Retina (tissue), 1 donor: ENCODE measurements at regions not wholly inside any gene's neighbourhood (a gene's known extent, or its start where the extent isn't known, plus 50 kb on each side); places are given as distances from the start of the nearest gene placed in this dataset.

Experiments
- DNase-seq: peaks from one replicate; pipeline ENCODE4 v3.0.0-alpha.2; 2016

DNA sequence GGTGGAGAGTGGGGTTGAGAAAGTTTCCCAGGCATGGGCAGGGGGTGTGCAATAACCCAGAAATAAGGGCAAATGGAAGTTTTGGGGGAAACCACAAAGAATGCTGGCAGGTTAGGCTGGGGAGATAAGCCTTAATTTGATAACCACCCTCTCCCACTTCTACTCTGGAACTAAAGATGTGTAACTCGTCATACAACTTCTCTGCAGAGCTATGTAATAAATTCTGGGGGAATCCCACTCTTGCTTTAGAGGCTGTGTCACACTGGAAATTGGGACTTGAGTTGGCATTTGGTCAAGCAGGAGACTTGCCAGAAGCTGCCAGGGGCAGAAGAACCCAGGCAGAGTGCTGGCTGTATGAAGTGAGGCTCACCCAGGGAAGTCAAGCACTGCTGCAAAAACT, 170.9 kb upstream of the CPEB2 start:
- no peak for DNase-seq

DNA sequence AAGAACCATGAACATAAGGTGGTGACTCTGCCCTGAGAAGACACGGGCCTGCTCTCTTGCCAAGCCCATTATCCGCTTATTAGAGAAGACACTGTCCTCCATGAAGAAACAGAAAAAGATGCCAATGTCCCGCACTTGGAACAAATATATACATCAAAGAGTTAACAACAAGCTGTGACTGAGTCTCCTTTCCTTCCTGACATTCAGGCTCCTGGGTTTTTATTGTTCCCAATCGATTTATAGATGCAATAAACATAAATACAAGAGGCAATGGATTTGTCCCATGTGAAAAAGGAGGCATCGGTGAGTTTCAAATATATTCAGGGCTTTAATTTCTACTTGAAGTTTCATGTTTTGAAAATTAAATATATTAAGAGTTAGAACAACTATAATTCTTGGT, 169.2 kb upstream of the CPEB2 start:
- no peak for DNase-seq

DNA sequence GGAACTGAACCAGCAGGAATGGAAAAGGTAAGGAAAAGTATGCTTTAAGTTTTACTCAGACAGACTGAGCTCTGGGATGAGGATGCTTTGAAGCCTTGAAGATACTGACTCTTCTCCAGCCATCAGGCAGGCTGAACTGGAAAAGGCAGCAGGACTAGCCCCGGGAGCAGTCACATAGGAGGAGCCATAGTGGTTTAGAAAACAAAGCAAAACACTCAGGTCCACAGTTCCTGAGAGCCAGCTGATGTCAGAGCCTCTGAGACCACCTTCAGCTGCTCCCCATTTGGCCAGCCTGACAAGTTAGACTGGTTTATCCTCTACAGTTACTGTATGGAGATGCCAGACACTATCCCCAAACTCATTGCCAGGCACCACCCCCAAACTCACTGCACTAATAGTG, 167.9 kb upstream of the CPEB2 start:
- DNase-seq = no peak

DNA sequence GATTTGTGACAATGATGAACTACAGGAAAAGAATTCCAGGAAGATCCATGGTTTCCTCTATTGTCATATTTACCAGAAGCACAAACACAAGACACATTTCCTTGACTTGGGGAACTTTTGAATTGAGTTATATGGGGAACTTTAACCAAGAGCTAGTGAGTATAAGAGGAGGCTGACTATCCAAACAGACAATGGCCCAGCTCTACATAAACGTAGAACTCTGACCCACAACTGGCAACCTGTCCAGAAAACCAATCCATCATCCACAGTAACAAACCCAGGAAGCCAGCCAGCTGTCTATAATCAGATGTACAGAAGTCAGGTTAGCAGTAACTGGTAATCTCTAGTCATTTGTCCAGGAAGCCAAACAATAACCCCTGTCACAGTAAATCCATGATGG, 167.0 kb upstream of the CPEB2 start:
- DNase-seq = no peak

DNA sequence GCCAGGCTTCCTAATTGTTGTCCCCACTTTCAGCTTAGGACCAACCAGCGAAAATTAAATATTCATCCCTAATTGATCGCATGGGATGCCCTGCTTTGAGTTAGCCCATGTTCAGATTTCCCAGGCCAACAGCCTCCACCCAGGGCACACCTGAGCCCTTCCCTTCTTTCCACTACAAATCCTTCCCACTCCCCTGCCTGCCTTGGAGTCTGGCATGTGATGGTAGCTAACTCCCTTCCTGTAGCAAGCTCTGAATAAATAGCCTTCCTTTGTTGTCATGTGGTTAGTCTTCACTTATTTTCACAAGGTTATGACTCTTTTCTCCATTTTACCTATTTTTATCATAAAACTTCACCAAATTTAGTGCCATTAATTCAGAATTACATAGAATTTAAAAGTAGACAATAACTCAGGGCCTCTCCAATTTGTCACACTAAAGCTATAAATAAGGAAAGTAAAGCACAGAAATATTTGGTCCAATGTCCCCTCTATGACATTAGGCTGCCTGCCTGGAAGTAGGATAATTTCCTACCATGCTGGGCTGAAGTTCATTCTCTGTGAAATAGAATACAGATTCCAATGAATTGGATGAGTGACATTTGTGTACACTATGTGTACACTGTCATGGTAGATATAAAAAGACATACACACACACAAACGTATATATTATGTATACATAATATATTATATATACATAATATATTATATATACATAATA, 166.4 kb upstream of the CPEB2 start:
- no peak for DNase-seq

DNA sequence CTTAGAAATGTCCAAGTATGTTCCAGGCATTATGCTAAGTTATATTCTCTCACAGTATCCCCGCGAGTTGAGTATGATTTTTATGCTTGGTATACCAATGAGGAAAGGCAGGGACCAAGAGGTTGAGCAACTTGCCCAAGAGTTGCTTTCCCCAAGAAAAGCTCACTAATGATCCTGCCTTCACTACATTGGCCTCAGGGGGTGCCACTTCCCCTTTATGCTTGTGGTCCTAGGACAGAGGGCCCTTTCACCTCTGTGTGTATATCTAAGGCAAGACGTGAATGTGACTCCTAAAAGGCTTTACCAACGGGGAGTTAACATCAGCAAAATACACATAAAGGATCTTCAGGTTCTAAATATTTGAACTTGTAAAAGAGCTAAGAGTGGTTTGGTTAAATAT, 164.4 kb upstream of the CPEB2 start:
- DNase-seq = no peak

DNA sequence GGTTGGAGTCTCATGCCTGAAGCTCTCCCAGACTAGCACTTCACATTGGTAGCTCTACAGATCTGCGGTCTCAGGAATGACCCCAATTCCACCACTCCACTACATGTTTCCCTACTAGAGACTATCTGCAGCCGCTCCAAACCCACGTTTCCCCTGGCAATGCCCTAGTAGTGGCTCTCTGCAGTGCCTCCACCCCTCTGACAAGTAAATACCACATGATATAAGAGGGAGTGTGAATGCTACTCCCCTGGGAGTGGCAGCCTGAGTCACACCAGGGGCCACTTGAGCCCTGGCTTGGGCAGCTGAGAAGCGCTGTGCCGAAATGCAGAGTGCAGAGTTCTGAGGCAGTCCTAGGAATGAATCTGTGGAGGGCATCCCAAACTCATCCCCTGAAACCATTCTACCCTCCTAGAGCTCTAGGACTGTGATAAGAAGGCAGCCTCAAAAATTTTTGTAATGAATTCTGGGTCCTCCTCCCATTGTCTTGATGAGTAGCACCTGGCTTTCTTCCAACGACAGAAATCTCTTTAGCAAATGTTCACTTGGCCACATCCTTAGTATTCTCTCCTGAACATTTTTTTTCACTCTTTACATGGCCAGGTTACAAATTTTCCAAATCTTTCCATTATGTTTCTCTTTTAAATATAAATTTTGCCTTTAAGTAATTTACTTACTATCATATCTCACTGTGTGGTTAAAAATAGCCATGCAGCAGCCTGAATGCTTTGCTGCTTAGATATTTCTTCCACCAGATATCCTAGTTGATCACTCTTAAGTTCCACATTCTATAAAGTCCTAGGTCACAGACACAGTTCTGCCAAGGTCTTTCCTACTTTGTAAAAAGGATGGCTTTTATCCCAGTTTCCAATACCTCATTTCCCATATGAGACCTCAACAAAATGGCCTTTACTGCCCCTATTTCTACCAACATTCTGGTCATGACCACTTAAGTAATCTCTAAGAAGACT, 160.2 kb upstream of the CPEB2 start:
- DNase-seq = no peak

DNA sequence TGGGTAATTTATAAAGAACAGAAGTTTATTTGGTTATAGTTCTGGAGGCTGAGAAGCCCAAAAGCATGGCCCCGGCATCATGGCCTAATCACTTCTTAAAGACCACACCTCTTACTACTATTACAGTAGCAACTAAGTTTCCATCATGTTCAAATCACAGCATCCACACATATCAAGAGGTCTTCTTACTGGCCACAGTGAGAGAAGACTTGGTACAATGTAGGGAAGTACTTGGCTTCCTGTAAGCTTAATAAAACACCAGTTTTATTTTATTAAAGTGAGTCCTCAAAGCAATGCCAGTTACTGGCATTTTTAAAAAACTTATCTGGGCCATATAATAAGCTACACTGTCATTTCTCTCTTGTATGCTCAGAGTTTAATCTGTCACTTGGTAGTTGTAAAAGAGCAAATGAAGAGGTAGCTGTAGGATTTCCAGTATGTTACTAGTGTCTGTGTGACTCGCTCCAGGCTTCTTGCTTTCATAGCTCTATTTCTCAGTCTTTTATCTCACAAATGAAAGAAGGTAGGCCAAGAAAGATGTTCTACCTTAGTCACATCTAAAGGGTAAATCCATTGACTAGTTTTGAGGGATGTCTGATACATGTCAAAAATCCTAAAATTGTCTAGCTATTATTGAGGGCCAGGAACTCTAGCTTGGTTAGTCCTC, 159.2 kb upstream of the CPEB2 start:
- no peak for DNase-seq

DNA sequence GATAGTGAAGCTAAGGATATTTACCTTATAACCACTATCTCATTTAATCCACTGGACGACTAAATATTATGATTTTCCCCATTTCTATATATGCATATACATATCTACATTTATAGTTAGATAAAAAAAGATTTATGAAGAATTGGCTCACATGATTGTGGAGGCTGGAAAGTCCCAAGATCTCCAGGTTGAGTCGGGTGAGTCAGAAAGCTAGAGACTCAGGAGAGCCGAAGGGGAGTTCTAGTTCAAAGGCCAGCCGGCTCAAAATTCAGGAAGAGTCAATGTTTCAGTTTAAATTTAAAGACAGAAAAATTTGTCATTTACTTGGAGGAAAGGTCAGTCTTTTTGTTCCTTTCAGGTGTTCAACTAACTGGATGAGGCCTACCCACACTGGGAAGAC, 158.2 kb upstream of the CPEB2 start:
- no peak for DNase-seq

DNA sequence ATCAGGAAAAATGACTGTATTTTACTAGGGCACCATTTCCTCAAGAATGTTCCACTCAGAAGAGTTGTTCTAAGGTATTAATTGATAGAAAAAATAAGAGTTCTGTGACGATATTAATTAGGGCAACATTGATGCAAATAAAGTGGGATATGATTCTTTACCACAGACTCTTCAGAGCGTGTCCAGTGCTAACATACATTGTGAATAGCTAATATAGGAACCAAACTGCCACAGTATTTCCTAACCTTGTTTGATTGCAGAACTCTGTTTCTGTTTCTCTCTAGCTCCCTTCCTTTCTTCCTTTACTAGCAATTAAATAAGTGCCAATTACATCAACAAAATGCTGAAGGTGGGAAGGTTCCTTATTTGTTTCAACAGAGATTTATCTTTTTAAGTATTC, 154.1 kb upstream of the CPEB2 start:
- DNase-seq = no peak

DNA sequence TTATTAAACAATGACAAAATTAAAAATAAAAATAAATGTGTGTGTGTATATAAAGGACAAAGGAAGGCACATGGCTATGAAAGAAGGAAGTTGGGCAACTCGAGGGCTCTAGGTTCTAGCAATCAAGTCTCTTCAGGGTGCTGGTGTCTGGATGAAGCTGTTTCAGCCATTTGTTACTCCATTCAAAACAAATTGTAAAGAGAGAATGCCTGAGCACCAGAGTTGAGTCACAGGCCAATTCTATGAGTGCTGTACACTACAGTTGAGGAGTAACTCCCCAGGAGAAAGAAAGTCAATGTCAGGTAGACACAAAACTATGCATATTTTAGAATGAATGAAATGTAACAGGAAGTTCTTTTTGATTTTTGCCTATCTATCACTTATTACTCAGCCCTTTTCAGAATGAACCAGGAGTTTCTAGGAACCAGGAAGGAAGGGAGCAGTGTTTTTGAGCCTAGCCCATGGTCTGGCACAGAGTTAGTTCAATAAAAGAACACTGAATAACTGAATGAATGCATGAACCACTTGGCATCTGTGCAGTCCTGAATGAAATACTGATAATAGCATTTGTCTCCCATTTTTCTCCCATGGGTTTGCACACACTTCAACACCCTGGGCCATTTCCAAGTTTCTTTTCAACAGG, 151.7 kb upstream of the CPEB2 start:
- no peak for DNase-seq

DNA sequence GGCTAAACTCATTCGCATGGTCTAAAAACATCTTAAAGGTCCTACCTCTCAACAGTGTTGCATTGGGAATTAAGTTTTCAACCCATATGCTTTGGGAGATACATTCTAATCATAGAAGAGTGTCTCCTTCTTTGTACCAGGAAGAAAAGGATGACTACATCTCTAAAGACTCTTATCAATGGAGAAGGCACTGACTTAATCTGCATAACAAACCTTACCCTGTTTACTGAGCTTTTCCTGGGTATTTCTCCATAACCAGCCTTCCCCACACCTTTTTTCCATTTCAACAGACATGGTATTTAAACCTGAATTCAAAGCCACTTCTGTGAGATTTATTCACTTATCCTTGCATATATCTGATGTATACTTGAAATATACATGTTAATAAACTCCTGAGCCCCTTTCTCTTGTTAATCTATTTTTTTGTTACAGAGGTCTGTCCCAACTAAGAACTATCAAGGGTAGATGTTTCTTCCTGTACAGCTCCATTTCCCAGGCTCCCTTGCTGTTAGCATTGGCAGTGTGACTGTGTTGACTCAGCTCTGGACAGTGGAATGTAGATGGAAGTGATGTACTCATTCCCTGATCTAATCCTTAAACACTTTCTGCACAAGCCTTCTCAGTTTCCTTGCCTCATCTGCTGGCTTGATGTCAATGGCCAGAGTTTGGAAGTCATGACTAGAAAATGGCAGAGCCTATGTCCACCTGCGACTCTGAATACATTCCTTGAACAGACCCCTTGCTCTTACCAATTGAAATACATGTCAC, 148.9 kb upstream of the CPEB2 start:
- no peak for DNase-seq

DNA sequence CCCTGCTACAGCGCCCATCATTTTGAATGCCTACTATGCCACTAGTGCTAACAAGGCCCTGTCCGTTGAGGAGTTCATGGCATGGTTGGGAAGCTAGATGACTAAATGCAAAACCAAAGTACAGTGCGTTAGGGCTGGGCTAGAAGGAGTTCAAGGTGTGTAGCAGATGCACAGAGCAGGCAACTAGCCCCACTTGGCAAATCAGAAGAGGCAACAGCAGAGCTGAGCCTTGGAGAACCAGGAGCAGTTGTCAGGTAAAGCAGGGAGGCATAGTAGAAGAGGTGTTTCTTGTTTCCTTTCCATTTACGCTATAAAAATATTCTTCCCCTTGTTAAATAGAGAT, 146.6 kb upstream of the CPEB2 start:
- no peak for DNase-seq

DNA sequence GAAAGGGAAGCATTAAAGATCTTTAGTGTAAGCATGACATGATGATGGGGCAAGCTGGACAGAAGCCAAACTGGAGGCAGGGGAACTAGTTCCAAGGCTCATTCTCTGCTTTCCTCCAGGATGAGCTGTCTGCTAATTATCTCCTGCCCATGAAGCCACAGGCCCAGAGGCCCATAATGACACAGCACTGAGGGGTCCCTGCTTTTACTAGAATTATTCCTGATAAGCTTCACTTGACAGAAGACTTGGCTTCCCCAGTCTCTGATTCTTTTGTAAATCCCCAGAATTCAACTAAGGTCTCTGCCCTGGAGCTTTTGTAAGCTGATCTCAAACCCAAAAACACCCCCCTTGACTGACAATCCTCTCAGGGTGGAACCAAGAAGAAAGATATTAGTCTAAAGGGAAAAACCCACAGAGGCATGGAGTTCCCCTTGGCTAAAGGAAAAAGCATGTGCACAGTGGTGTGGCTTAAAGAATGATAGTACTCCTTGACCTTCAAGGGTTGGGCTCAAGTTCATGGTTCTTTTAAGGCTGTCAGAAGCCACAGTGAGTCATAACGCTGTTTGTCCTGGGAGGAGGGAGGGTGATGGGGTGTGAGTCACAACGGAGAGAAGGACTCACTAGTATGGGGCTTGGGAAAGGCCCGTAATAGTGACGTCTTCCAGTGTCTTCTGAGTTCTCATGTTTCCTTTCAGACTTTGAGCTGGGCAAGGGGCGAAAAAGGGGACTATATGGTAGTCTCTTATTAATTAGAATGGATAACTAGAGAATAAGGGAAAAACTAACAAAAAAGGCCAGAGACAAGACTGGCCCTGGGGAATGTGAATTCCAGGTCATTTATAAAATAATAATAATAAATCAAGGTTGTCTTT, 146.0 kb upstream of the CPEB2 start:
- DNase-seq = no peak

DNA sequence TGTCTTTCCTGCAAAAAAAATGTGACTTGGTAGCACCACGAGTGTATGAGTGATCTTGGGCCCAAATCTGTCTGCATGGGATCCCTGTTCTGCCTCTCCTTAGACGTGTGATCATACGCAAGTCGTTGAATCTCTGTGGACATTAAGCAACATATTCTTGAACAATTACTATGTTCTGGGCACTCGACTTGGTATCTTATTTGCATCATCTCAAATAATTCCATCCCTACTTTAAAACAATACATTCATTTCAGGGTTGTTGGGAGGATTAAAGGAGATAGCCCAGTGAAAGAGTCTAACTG, 145.4 kb upstream of the CPEB2 start:
- DNase-seq = no peak

DNA sequence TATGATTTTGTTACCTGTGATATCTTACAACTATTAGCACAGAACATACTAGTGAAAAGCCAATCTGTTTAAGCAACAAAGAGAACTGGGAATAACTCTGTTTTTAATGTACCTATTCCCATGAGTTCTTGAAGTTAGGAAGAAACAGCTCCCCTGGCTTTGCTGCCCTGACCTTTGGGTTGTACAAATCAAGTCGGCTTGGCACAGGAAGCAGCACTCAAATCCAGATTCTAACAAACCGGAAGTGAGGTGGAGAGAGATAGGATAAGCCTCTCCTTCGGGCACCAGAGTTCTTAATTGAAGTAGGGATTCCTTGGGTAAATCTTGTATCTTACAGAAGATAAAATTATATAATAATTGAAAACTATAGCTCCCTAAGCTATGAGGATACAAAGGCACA, 144.8 kb upstream of the CPEB2 start:
- no peak for DNase-seq

DNA sequence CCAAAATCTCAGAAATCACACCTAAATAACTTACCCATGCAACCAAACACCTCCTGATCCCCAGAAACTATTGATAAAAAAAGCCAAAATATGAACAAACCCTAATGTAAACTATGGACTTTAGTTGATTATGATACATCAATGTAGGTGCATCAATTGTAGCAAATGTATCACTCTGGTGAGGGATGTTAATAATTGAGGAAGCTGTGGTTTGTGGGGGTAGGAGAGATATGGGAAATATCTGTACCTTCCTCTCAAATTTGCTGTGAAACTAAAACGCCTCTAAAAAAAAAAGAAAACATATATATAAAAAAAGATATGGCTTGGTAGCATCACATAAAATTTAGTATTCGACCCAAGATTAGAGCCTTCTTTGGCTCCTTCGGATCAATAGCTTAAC, 144.3 kb upstream of the CPEB2 start:
- no peak for DNase-seq

DNA sequence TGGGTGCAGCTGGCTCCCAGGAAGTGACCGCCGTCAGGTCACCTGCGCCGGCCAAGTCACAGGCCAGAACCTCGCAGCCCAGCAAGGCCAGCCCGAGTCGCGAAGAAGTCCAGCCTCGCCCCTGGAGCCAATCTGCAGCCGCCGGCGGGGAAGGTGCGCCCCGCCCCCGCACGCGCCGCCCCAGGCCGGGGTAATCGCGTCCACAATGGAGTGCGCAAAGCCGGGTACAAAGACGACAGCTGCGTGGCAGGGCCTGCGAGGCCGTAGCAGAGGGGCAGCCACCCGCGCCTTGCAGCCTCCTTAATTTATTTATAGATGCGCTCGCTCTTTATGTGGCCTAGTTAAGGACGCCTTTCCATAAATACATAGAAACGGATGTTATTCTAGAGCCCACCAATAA, 139.4 kb upstream of the CPEB2 start:
- peak; percentile 81 for DNase-seq

DNA sequence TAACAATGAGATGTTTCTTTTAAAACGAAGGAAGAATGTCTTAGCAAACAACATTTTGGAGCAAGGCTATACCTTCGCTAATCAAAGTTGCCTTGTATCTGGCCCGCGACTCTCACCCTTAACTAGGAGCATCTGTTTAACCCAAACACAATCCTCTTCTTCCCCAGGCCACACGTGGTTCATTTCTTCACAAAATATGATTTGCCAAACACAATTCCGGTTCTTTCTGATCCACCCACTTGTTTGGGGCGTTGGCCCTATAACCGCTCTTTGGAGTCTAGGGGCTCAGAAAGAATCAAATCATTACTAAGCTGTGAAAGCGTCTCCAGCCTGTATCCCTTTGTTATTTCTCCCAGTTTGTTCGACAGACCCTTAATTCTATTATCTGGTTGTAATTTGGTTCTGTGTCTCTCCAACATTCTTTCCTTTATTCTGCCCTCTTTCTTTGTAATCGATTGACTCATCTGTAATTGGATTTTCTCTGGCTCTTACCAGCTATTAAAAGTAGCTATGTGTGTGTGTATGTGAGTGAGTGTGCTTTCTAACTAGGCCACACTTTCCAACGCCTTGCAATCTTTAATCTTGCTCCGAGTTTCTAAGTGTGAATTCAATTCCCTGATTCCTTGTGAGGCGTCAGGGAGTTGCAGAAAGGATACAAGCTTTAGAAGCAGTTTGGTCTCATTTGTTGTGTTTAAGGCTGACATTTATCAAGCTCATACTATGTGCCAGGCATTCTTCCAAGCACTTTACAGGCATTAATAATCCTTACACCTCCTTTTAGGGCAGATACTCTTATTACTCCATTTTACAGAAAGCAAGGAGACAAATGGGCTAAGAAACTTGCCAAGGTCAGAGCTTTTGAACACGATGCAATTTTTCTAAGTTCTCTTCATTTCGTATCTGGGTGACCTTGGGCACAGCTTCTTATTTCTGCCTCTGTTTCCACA, 138.6 kb upstream of the CPEB2 start:
- peak; percentile 44 for DNase-seq

DNA sequence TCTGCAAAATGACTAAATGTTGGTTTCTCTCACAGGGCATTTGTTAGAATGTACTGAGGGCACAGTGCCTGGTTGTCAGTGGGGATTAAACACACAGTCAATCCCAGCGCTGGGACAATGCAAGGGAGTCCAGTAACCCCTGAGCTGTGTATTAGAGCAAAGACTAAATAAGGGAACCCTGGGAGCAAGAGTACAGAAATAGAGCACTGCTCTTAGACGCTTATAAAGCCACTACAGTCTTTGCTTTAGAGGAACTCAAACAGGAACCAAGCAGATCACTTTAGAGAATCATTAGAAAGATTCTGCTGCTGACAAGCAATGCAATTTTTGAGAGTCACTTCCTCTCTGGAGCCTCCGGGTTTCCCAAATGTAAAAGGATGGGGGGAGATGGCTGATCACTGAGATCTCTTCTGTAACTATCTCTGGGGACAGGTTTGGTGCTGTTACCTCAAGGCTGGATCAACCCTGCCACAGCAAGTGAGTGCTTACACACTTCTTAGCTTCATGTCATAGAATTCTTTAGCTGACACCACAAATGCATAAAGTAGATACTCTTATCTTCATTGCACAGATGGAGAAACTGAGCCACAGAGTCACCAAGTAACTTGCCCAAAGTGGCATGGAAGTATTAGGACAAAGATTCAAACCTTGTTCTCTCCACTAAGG, 137.8 kb upstream of the CPEB2 start:
- no peak for DNase-seq
